NCI-H146 treated with DMSO at 0.1 percent for 48 hours (cell line): ENCODE measurements at regions not wholly inside any gene's neighbourhood (a gene's known extent, or its start where the extent isn't known, plus 50 kb on each side); places are given as distances from the start of the nearest gene placed in this dataset.
A peak's percentile ranks its signal among the peaks of the same experiment; 100 is the strongest.

Source experiments
- DNase-seq: peaks from one replicate; lab custom pipeline; 2025; ENCODE audit not compliant: unreplicated experiment; lab: John Stamatoyannopoulos, UW

DNA sequence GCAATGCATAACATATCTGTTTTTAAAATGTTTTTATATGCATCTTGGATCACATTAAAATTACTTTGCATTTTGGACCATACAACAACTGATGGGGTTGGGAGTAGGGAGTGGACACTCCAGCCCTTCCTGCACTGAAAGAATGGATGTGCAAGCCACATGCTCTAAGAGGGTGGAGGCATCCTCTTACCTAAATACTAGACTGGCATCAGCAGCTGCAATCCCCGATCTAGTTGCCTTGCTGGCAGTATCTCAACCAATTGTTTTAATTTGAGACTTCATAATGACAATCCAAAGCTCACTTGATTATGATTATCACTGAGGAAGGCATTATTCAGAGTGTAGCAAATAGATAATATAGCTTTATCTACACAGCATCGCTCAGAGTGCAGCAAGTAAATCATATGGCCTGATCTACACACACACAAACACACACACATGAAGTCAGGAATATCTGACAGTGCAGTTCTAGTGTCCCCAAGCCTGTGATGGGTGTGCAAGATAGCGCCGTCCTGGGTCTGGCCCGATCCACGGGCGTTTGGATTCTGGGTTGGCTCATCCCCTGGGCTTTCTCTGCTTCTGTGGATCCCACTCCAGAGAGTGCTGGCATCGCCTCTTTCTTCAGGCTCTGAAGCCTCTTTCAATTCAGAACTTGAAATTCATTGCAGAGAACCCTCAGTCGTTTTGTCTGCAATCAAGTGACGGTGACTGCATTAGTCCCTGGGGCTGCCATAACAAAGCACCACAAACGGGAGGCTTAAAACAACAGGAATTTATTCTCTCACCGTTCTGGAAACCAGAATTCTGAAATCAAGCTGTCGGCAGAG lies 181.3 kb downstream of the ETS2 start:
- no peak for DNase-seq

DNA sequence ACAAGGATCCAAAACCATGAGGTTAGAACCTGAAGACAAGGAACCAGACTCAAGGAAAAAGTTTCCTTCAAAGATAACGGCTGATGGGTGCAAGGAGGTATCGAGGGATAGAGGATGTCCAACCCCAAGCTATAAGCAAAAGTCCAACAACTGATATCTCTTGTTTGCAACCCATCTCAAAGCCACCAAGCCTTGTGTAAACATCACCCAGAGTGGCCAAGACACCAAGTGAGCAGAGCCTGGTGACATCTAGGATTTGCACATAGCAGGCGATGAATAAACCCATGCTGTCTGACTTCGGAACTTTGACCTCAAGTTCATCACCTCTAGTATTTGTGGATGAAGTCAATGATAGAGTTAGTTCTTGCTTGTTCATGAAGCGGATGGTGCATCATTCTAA lies 180.7 kb downstream of the ETS2 start:
- no peak for DNase-seq

DNA sequence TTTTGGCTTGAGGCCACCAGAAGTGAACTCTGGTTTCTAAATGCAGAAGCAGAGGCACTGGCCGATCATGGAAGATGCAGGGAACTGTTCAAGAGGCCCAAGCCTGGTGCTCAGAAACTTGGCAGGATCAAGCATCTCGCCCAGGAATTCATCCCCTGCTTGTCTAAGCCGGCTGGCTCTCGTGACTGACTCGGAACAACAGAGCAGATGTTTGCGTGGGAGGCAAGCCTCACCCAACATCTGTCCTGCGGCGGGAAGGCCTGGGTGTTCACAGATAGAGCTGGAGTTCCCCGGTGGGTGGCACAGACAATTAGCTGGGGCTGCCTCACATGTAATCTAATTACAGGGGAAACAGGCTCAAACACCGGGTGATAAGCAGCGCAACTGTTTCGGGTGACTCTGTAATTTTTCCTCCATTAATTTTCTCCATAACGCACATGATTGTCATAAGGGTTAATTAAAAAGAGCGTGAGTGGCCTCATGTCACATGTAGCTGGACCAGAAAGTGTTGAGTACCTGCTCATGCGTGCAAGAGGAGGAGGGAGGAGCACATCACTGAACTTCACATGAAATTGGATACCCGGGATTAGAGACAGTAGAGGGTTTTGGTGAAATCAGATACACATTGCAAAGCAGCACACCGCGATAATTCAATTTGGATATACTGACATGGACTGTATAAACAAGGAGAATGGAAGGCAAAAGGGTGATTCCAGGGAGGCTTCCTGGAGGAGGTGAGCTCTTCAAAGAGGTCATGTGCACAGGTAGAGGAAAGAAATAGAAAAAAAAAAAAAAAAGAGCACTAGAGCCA lies 180.0 kb downstream of the ETS2 start:
- peak; percentile 40 for DNase-seq

DNA sequence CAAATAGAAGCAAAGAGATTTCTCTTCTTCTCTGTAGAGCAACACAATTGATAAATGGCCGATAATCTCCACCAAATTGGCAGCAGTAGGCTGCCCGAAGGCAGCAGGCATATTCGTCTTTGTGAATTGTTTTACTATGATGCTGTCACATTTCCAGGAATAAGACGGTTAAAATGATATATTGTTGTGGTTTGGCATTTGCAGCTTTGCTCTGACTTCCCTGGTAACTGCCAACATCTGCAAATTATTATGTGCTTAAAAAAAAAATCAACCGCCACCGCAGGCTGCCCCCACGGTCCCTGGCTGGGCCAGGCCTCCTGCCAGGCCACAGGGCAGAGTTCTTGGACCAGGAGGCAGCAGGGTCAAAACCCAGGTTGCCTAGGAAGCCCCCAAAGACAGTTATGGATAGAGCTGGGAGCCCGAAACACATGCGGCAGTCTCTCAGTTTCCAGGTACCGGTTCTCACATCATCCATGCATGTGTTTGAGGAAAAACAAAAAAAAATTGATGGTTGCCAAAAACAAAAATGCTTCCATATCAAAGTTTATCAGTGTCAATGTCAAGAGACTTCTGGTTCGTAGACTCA lies 179.3 kb downstream of the ETS2 start:
- no peak for DNase-seq

DNA sequence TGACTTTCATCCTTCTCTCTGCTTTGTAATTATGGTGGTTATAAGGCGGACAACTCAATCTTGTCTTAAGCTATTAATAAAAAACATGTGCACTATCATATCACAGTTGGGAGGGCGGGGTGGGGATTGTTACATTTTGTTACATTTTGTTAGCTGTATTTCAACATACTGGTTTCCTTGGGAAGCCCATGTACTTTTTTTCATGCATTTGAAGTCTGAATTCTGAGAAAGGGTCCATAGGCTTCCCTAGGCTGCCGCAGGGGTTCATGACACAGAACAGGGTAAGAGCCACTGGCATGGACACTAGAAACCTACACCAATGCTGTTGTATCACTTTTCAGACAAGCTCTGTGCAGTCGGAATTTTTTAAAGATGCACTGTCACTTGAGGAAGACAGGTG lies 178.8 kb downstream of the ETS2 start:
- DNase-seq: no peak

DNA sequence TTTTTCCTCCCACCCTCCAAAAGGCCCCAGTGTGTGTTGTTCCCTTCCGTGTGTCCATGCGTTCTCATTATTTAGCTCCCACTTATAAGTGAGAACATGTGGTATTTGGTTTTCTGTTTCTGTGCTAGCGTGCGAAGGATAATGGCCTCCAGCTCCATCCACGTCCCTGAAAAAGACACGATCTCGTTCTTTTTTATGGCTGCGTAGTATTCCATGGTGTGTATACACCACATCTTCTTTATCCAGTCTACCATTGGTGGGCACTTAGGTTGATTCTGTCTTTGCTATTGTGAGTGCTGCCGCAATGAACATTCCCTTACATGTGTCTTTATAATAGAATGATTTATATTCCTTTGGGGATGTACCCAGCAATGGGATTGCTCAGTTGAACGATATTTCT lies 177.8 kb downstream of the ETS2 start:
- DNase-seq: no peak

DNA sequence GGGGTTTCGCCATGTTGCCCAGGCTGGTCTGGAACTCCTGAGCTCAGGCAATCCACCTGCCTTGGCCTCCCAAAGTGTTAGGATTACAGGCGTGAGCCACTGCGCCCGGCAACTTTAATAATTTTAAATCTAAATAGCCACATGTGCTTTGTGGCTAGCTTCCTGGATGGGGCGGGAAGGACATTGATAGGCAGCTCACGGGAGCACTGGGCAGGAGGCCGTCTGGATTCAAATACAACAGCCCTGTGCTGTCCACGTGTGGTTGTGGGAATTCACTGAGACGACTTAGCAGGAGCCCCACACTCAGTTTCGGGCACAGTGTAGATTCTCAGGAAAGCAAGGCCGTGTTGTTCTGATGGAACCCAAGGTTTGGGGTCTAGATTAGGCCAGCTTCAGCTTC lies 177.1 kb downstream of the ETS2 start:
- DNase-seq: no peak

DNA sequence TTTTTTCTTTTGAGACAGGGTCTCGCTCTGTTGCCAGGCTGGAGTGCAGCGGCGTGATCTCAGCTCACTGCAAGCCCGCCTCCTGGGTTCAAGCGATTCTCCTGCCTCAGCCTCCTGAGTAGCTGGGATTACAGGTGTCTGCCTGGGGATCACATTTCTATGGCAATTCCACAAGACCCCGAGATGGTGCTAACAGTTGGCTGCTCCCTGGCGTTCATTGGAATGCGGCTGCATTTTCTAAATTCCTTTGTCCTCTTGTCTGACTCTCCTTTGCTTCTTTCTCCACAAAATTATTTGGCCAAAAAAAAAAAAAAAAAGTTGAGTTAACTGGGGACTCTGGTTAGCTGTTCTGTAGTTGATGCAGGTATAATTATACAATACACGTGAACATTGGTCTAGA lies 176.4 kb downstream of the ETS2 start:
- no peak for DNase-seq

DNA sequence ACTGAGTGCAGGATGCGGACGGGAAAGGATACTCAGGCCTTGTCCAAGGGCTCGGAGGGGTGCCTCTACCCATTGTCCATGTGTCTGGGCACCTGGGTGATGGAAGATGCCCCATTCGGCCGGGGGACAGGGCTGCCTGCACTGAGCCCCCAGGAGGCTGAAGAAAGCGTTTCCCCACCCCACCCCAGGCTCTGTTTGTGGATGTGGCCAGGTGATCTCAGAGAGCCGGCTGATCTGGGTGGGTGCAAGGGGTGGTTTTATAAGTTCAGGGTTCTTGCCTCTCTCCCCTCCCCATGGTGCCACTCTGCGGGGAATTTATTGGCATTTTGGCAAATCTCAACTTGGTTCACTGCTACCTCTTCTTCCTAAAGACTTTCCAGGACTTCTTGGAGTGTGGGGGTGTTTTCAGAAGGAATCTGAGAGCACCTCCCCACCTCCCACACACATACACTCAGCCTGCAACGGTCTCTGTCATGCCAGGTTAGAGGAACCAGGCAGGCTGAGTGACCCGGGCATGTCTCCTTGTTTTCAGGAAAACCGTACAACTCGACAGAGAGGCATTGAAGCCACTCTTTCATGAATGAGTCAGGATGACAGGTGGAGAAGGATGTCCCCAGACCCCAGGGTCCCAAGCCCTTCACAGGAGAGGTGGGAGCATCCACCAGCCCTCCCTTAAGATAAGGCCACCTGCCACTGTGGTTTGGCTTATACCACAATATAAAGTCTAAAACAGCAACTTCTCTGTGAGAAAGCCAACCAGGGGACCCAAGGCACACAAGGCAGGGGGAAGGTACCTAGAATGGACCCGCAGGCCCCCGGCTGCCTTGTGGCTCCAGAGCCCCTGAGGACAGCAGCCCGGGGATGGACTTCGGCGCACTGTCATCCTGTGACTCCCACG lies 174.9 kb downstream of the ETS2 start:
- DNase-seq: no peak

DNA sequence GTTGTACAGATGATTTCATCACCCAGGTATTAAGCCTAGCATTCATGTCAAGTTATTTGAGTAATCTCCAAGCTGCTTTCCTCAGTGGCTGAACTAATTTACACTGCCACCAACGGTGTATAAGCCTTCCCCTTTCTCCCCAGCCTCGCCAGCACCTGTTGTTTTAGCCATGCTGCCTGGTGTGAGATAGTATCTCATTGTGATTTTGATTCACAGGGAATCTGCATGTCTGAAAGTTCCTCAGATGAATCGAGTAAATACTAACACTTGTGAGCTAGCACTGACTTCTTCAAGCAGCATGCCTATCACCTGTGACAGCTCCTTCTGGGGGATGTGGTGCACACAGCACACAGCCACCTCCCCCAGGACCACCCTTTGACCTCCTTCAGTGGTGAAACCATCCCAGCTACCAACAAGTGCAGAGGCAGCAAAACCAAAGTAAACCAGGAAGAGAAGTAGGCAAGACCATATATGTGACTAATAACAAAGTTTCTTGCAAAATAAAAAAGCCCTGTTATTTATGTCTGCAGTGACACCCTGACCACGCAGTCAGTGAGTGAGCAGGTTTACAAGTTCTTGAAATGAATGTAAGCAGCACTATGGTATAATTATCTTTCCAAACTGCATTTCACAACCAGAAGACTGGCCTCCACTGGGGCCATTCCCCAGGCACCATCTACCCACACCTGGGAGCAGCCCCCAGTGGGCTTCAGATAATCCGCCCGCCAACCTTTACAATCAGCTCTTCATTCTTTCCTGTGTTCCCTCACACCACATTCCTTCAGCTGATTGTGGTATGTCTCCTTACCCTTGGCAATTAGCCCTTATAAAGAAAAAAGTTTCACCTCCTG lies 173.8 kb downstream of the ETS2 start:
- peak; percentile 8 for DNase-seq

DNA sequence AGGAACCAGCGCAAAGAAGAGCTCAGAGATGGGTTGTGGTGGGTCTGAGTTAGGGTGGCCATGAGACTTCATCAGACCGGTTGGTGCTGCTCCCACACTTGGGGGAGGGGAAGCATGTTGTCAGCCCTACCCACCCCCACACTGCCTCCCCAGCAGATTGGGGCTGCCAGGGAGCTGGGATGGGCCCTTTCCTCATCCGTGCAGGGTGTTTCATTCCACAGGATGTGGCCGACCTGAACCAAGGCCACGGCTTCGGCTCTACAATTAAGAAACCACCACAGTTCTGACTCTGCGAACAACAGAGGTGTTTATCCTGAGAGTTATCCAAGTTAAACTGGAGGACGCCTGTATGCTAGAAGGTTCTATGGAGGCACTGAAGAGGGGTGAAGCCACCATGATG lies 171.2 kb downstream of the ETS2 start:
- no peak for DNase-seq

DNA sequence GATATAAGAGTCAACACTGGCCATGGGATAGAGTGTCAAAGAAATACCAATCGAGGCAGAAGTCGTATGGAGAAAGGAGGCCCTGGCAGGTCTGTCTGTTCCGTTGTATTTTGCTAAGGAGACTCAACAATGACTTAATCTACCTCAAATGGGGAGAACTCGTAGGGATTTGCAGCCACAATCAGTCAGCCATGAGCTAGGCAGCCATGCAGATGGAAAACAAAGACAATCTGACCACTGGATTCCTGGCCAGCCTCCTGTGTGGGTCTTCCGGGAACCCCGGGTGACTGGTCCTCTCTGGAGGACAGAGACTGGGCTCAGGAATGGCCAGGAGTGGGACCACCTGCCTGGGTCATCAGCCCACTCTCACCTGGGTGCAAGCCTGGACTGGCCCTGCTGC lies 167.8 kb downstream of the ETS2 start:
- no peak for DNase-seq

DNA sequence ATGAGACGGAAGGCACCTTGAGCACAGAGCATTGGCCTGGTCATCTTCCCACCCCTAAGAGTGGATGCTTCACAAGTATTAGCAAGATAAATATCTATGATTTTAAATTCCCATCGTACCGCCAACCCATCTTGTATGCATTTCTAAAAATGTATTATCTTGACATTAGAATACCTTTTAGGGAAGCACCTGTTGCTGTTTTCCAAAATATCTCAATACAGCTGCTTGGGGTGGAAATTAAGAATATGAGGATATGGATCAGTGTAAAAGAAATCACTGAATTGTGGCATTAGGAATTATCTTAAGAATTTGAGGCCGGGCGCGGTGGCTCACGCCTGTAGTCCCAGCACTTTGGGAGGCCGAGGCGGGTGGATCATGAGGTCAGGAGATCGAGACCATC lies 166.3 kb downstream of the ETS2 start:
- DNase-seq: no peak

DNA sequence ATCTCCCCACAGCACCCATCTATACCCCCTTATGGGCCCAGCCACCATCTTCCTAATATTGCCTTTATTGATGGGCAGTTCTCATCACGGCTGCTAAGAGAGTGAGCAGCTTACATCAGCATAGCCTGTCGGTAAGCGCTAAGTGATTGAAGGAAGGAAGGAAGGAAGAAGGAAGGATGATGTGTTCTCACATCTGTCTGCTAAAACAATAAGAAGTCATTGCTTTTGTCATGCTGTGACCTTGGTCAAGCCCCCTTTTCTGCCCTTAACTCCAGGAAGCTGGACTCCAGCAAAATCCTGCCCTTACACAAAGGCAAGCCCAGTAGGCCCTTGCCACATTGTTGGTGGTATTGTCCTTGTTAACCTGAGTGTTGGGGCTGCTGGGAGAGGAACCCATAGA lies 165.0 kb downstream of the ETS2 start:
- no peak for DNase-seq

DNA sequence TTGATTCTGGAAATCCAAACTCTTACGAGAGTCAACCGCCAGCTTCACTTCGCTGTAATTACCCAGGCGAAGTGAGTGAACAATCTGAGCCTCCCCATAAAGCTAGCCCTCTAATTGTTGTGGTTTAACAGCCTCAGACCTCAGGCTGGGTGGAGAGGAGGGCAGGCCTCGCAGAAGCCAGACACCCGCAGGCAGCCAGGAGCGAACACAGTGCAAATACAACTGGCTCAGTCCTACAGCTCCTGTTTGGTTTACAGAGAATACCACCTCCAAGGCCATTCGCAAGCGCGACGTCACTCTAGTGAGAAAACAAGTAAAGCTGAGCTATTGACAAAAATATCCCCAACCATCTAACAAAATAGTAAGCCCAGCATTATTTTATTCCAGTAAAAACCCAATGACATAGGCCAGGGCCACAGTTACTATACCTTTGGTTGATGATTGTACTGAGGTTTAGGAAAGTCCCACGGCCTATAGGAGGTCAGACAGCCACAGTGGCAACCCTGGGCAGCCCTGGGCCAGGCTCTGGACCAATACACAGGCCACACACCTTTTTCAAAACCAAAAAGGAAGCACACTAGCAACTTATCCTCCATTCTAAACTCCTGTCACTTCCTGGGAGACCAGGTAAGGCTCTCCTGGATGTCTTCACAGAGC lies 163.3 kb downstream of the ETS2 start:
- no peak for DNase-seq

DNA sequence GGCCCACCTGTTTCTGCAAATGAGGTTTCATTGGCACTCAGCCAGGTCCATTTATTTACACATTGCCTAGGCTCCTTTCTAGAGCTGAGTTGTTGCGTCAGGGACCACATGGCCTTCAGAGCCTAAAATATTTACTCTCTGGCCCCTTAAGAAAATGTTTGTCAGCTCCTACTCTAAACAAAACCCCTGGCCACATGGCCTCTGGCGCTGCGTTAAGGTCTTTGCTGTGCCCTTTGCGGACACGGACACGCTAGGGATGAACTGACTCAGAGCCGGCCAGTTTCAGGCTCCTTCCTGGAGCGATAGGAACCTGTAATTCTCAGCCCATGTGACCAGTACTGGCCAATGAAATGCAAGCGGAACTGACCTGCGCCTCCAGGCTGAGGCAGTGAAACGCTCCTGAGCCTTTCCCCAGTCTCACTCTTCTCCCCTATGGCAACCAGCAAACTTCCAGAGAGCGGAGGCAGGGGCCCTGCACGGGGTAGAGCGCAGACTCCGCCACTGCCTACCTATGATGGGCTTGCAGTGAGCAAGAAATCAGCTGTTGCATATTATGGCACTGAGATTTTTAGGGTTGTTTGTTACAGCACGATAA lies 160.3 kb downstream of the ETS2 start:
- peak; percentile 87 for DNase-seq

DNA sequence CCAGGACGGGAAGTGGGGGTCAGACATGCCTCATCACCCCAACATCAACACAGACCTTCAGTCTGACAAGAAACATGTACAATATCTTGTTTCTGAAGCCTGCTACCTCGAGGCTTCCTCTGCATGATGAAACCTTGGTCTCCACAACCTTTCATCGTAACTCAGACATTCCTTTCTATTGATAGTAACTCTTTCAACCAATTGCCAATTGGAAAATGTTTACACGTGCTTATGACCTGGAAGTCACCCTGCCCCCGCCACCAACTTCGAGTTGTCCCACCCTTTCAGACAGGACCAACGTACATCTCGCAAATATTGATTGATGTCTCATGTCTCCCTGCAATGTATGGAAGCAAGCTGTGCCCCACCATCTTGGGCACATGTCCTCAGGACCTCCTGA lies 159.5 kb downstream of the ETS2 start:
- no peak for DNase-seq

DNA sequence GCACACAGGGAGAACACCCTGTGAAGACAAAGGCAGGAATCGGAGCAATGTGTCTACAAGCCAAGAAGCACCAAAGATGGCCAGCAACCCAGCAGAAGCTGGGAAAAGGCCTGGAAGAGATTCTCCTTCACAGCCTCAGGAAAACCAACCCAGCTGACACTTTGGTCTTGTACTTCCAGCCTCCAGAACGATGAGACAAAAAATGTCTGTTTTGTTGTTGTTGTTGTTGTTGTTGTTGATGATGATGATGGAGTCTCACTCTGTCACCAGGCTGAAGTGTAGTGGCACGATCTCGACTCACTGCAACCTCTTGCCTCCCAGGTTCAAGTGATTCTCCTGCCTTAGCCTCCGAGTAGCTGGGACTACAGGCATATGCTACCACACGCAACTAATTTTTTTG lies 157.3 kb downstream of the ETS2 start:
- no peak for DNase-seq

DNA sequence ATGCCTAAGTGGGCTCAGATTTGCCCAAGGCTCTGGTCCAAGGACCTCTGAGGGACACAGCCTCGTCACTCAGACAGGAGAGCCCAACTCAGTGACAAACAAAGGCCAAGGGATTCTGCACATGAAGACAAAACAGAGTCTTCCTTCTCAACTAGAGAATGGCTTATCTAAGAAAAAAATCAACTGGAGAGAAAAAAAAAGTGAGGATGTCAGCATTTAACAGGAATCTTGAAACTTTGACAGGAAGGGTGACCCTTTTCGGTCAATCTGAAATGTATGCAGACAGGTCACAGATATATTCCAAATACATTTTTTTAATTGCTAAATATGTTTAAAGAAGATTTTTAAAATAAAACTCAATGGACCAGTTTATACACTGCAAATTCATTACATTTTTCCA lies 154.5 kb downstream of the ETS2 start:
- no peak for DNase-seq
